HS-27A (cell line): ENCODE measurements at regions not wholly inside any gene's neighbourhood (a gene's known extent, or its start where the extent isn't known, plus 50 kb on each side); places are given as distances from the start of the nearest gene placed in this dataset.
"Not testable (repeated sequence)": the region's sequence is repeated elsewhere in the genome, so short reads cannot be mapped to it uniquely, and the experiment has no call there.

Experiments
- DNase-seq: peaks from one replicate; pipeline ENCODE4 v3.0.0-alpha.2; 2012; ENCODE audit warnings: low read depth, missing footprints

DNA sequence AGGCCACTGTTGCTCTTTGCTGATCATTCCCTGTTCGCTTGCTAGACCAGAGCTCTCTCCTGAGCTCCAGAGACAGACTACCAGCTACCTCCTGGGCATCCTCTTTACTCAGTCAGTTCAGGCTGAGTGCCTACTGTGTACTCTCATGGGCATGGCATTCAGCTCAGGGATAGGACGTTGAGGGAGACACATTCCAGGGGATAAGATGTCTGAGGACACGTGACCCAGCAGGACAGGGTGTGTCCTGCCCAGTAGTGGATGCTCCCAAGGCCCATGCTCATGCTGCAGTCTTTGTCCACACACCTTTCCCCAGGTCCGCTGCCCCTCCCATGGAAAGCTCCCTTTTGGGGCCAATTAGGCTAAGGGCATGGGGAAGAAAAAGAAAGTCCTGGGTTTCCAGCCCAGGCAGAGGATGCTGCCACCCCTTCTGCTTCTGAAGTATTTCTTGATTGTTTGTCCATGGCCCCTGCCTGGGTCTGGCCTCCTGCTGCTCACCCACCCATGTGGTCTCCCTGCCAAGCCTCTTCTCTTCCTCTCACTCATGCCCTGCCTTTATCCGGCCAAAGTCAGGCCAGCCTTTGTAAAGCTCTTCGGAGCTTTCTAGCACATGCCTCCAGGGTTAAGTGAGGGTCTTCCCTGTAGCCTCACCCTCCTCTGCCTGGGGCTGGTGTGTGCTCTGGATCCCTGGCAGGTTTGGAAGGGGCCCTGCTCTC lies 60.5 kb upstream of the PITX1 start:
- DNase-seq, result peak; percentile 26

DNA sequence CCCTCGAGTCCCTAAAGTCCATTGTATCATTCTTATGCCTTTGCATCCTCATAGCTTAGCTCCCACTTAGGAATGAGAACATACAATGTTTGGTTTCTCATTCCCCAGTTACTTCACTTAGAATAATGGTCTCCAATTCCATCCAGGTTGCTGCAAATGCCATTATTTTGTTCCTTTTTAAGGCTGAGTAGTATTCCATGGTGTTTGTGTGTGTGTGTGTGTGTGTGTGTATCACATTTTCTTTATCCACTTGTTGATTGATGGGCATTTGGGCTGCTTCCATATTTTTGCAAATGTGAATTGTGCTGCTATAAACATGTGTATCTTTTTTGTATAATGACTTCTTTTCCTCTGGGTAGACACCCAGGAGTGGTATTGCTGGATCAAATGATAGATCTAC lies 59.5 kb upstream of the PITX1 start:
- DNase-seq, result not testable (repeated sequence)

DNA sequence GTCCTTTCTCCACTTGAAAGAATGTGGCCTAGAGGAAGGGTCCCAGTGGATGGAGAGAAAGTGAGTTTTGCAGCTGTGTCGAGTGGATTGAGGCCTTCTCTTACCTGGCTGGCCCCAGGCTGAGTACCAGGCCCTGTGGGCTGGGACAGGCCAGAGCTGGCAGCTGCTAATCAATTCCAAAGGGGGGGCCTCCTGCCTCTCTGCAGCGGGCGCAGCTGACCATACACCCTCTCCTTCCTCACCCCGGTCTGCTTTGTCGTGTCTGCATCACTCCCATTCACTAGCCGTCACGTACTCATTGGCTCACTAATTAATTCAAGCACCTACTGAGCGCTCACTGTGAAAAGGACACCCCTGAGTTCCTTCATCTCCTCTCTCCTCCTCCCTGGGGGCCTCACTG lies 58.4 kb upstream of the PITX1 start:
- DNase-seq, result no peak

DNA sequence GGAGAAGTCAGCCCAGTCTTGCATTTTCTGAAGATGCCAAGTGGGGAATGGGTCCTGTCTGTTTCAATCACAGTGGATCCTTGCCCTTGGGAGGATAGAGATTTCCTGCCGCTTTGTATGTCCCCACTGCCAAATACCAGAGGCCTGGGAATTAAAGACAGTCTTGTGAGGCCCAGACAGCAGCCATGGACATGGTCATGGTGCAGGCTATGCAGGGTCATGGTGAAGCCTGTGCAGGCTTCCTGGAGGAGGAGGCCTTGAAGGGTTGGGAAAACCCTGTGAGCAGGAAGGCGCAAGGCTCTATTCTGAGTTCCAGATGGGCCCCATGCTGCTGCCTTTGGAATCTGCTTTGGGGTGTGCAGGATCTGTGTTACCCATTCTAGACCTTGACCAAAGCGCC lies 57.3 kb upstream of the PITX1 start:
- DNase-seq, result no peak

DNA sequence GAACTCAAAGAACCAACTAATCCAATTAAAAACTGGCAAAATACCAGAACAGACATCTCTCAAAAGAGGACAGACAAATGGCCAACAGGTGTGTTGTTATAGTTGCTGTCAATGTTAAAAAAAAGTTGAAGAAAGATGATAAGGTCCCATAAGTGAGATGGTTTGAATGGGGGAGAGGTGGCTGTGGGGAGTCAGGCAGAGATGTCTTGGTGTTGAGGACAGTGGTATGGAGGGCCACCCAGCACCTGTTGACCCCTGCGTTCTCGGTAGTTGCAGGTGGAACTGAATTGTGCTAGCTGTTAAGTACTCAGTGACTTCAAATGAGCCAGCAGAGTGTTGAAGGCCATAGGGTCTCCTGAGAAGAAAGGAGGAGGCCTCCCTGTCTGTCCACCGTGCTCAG lies 55.9 kb upstream of the PITX1 start:
- no peak for DNase-seq

DNA sequence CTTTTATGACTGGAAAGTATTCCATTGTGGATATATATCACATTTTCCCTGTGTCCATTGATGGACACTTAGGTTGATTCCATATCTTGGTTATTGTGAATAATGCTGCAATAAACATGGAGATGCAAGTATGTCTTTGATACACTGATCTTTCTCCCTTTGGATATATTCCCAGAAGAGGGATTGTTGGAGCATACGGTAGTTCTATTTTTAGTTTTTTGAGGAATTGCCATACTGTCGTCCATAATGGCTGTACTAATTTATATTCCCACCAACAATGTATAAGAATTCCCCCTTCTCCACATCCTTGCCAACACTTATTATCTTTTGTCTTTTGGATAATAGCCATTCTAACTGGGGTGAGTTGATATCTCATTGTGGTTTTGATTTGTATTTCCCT lies 54.9 kb upstream of the PITX1 start:
- DNase-seq, result no peak

DNA sequence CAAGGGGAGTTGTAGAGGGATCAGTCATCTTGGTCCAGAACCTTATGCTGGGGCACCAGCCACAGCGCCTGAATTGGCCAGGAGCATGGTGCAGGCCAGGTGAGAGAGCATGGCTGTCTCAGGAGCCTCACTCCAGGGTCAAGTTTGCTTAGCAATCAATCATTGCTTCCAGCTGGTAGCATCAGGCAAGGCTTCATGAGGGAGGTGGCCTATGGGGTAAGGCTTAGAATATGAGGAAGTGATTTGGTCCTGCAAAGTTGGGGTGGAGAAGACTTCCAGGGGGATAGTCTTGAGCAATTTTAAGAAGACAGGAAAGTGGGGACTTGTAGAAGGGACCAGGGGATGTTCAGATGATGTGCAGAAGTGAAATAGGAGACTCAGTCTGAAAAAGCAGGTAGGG lies 53.9 kb upstream of the PITX1 start:
- DNase-seq, result no peak

DNA sequence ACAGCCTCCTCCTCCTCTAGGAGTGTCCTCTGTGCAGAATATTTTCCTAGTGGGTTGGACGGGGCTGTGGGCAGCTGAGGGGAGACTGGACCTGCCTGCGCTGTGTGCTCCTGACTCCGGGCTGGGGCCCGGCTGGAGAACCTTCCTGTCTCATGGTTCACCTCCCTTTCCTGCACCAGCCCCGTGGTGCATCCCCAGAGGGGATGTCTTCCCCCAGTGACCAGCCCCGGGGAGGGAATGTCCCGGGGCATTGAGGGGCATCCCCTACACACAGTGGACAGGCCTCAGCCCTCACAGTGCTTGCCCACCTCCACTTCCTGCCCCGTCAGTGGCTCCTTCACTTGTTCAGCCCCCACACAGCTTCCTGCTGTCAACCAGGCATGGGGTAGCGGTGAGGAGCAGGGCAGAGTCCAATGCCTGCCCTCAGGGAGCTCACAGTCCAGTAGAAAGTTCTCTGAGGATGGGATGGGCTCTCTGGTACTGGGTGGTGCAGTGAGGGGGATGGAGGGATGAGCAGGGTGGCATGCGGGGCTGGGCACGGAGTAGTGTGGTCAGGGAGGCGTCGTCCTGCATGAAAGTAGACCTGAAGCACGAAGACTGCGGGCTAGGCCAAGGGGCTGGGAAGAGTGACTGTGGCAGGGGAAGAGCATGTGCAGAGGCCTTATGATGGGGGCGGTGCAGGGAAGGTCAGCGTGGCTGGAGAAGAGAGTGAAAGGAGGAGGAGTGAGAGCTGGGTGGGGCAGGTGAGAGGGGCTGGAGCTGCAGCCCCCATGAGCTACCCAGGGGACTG lies 52.1 kb upstream of the PITX1 start:
- no peak for DNase-seq

DNA sequence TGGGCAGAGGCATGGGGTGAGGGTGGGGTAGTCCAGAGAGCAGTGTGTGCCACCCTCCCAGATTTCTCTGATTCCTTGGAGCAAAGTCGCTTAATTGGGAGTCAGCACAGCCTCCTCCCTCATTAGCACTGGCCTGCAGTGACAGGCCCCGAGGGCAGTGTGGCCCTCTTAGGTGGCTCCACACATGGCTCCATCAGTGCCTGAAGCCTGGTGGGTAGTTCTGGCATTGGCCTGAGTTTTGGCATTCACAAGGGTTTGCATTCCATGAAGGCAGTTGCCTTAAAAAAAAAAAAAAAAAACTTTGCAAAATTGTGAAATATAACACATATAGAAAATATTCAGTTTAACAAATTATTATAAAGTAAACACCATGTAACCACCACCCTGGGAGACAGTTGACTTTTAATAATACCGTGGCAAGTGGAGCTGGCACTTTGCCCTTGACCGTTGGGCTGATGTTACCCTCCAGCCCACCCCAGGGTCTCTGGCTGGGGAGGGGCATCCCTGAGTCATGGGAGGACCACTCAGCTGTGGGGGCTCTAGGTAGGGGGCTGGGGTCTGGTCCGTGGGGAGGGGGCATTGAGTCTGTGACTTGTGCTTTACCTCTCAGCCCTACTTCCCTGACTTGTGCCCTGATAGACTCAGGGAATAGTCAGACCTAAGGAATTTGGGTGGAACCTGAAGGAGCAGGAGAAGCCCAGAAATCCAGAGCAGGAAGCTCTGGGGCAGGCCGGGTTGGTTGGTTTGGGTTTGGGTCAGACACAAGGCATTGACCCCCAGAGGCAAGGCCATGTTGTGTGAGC lies 51.3 kb upstream of the PITX1 start:
- DNase-seq, result peak; percentile 47
